Lower leg skin (tissue), 4 donors: ENCODE measurements at regions not wholly inside any gene's neighbourhood (a gene's known extent, or its start where the extent isn't known, plus 50 kb on each side); places are given as distances from the start of the nearest gene placed in this dataset.

Source experiments
- DNase-seq, 2 donors: peaks; one replicate each; pipeline ENCODE4 v3.0.0-alpha.2; 2019; ENCODE audit warnings: low spot score in 2 of 2
- H3K4me3 ChIP-seq: fragments of 200-600 bp; sonication (generic); 2 replicates; pipeline ENCODE4 v1.5.1; 2017; ENCODE audit warnings: mild to moderate bottlenecking, low read depth; ENCODE audit not compliant: poor library complexity, severe bottlenecking
- POLR2A ChIP-seq, 2 donors: fragments of 450-650 bp; IDR thresholded peaks; one replicate each; pipeline ENCODE4 v1.6.1; 2016 to 2017; ENCODE audit warnings: antibody characterized with exemption in 2 of 2, mild to moderate bottlenecking in 1 of 2, moderate library complexity in 1 of 2
- WGBS, 2 donors: methylation state at CpG; one replicate each; pipeline ENCODE4 v1.1.5; 2018; 5-methylcytosine and 5-hydroxymethylcytosine counted together
- intact Hi-C: fragments of 100-400 bp; cut with DNase I; formaldehyde crosslinking; loops from one replicate; pipeline ENCODE4 v1.15.0; 2023; ENCODE audit warnings: low total_unique reads
- TF ChIP-seq, protein P1 (sequence below), 3 donors: fragments of 450-650 bp; IDR thresholded peaks; one replicate each; pipeline ENCODE4 v1.5.1; 2016; ENCODE audit warnings: antibody characterized with exemption in 3 of 3, mild to moderate bottlenecking in 3 of 3, moderate library complexity in 2 of 3

GRCh38 chr19:28521614-28522544 is 691.1 kb downstream of the UQCRFS1 start:
- TF ChIP-seq, protein P1, sequence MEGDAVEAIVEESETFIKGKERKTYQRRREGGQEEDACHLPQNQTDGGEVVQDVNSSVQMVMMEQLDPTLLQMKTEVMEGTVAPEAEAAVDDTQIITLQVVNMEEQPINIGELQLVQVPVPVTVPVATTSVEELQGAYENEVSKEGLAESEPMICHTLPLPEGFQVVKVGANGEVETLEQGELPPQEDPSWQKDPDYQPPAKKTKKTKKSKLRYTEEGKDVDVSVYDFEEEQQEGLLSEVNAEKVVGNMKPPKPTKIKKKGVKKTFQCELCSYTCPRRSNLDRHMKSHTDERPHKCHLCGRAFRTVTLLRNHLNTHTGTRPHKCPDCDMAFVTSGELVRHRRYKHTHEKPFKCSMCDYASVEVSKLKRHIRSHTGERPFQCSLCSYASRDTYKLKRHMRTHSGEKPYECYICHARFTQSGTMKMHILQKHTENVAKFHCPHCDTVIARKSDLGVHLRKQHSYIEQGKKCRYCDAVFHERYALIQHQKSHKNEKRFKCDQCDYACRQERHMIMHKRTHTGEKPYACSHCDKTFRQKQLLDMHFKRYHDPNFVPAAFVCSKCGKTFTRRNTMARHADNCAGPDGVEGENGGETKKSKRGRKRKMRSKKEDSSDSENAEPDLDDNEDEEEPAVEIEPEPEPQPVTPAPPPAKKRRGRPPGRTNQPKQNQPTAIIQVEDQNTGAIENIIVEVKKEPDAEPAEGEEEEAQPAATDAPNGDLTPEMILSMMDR (IDR thresholded peaks at IDR 0.05), result no peak
- no peak for TF ChIP-seq POLR2A (IDR thresholded peaks at IDR 0.05)
- intact Hi-C loops, result no loop called here
- WGBS, 2 donors, result 79 to 81% methylated on average over 9 of the region's 9 CpGs
- no peak for DNase-seq
- no peak overlapping the region for H3K4me3 ChIP-seq

DNA sequence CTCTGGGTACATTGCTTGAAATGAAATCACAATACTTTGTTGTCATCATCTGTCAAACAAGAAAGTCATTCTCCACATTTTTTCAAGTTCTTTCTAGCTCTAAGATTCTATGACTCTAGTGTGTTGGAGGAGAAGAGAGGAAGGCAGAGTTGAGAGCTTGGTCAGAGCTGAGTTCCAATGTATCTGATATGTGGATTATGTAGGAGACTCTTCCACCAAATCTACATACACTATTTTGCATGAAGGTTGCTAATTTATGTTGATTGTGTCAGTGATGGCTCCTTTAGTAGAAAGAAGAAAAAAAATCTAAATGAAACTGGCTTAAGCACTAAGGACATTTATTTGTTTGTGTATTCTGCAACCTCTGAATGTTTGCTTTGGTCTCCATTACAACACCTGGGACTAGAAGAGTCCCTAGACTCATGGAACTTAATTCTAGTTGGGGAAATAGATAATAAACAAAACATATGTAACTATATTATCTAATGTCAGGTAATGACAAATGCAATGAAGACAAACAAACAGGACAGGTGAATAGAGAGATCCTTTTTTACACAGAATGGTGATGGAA is 691.9 kb downstream of the UQCRFS1 start:
- TF ChIP-seq POLR2A (IDR thresholded peaks at IDR 0.05), result no peak
- TF ChIP-seq, protein P1 (IDR thresholded peaks at IDR 0.05), result no peak
- intact Hi-C loops, result loop anchor here (1.0 kb wide), 1 partner anchor 35 kb away; no protein-coding TSS in a partner anchor
- DNase-seq, result no peak
- no peak overlapping the region for H3K4me3 ChIP-seq

DNA sequence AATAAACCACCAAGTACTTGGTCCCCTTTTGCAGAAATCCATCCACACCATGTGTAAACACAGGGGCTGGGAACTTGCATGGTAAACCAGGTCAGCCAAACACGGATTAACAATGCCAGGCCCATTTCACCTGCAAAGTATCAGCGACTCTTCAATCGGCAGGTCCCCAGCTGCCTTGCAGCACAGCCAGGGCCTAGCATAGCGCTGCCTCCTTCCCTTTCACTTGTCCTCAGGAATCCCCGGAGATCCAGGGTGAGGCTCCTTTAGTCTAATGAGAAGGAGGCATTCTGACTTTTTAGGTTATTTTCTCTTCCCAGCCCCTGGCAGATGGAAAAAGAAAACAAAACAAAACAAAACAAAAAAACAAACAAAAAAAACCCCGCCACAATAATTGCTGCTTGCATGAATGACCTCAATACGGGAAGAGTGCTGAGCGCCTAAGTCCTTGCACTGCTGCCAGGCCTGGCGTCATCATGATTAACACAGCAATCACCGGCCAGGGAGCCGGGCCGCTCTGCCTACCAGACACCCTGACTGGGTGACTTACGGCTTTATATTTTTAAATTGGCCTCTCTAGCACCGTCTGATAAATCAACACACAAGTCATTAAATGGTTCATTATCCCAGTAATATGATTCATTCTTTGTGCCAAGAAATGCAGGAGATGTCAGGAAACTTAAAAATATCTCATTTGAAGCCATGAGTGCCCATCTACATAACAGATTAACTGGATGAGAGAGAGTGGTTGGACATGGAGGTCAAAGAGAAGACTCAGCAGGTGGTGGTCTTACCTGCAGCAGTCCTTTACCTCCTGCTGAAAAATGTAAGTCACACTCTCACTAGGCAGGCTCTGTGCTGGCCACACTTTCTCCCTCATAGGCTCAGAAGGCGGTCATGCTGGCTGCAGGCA is 692.7 kb downstream of the UQCRFS1 start:
- 66 to 72% methylated on average over 15 of the region's 15 CpGs for WGBS, 2 donors
- intact Hi-C loops, result loop anchor here (1.0 kb wide), 1 partner anchor 34 kb away; no protein-coding TSS in a partner anchor
- TF ChIP-seq, protein P1 (IDR thresholded peaks at IDR 0.05), result no peak
- no peak for TF ChIP-seq POLR2A (IDR thresholded peaks at IDR 0.05)
- H3K4me3 ChIP-seq, result no peak overlapping the region
- DNase-seq, result no peak

DNA sequence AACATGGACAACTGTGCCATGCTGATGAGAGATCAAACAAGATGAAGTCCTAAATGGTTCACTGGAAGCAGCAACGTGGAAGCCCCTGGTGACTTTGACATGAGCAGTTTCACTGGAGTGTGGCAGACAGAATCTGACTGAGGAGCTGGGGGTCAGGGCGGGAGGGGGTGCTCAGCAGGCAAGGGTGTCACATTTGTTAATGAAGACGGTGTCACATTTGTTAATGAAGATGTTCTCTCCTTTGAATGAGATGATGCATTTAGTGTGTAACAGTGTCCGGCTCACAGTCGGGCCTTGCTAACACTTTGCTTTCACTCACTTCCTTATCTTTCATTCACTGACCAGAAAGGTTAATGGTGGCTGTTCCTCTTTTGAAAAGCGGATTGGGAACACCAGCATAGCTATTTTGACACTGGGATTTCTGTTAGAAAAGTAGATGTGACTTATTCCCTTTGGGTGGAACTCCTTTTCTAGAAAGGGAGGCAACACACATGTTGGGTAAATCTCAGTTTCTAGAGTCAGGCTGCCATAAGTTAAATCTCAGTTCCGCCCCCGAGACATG is 693.7 kb downstream of the UQCRFS1 start:
- TF ChIP-seq, protein P1 (IDR thresholded peaks at IDR 0.05), result no peak
- TF ChIP-seq POLR2A (IDR thresholded peaks at IDR 0.05), result no peak
- 64 to 76% methylated on average over 8 of the region's 8 CpGs for WGBS, 2 donors

GRCh38 chr19:28516415-28516872 is 696.5 kb downstream of the UQCRFS1 start:
- intact Hi-C loops, result no loop called here
- no peak for DNase-seq
- WGBS, 2 donors, result 91% methylated on average over 2 of the region's 2 CpGs
- H3K4me3 ChIP-seq, result no peak overlapping the region
- TF ChIP-seq, protein P1 (IDR thresholded peaks at IDR 0.05), result no peak
- TF ChIP-seq POLR2A (IDR thresholded peaks at IDR 0.05), result no peak

More for the DNA sequence above, 693.7 kb downstream of the UQCRFS1 start:
- no peak overlapping the region for H3K4me3 ChIP-seq
- no peak for DNase-seq
- intact Hi-C loops, result no loop called here
